Gastrocnemius medialis (tissue), 4 donors: ENCODE measurements at regions not wholly inside any gene's neighbourhood (a gene's known extent, or its start where the extent isn't known, plus 50 kb on each side); places are given as distances from the start of the nearest gene placed in this dataset.

Experiments used
- ATAC-seq, 2 donors: fragments of 150-250 bp; one replicate each; pipeline ENCODE4 v1.9.1; 2016
- DNase-seq, 2 donors: peaks; one replicate each; pipeline ENCODE4 v3.0.0-alpha.2; 2019
- H3K27ac ChIP-seq, 4 donors: fragments of 200-600 bp; sonication (generic); 1 replicate in 1 of 4; 2 replicates in 3 of 4; pipeline ENCODE4 v1.5.1; 2016 to 2018; ENCODE audit warnings: mild to moderate bottlenecking in 2 of 4, moderate library complexity in 1 of 4
- H3K27me3 ChIP-seq, 3 donors: fragments of 200-600 bp; sonication (generic) in 2 of 3; 1 replicate in 1 of 3; 2 replicates in 2 of 3; pipeline versions ENCODE4 v1.5.1 to v1.6.0; 2016 to 2019; ENCODE audit warnings: mild to moderate bottlenecking in 1 of 3, moderate library complexity in 1 of 3
- H3K36me3 ChIP-seq, 2 donors: fragments of 200-600 bp; sonication (generic) in 1 of 2; one replicate each; pipeline ENCODE4 v1.5.1; 2017 to 2018
- H3K4me1 ChIP-seq, 2 donors: fragments of 200-600 bp; sonication (generic) in 1 of 2; one replicate each; pipeline ENCODE4 v1.5.1; 2016 to 2017; ENCODE audit warnings: mild to moderate bottlenecking in 2 of 2
- H3K4me3 ChIP-seq, 4 donors: fragments of 200-600 bp; sonication (generic) in 3 of 4; 1 replicate in 1 of 4; 2 replicates in 3 of 4; pipeline ENCODE4 v1.5.1; 2016 to 2019; ENCODE audit warnings: mild to moderate bottlenecking in 2 of 4
- H3K9me3 ChIP-seq, 3 donors: fragments of 200-600 bp; sonication (generic) in 2 of 3; 1 replicate in 1 of 3; 2 replicates in 2 of 3; pipeline ENCODE4 v1.5.1; 2016 to 2019
- CTCF ChIP-seq, 5 experiments: fragments of 450-650 bp in 3 of 5; fragments of 200-600 bp in 2 of 5; sonication (generic) in 2 of 5; IDR thresholded peaks in 4 of 5; conservative IDR thresholded peaks in 1 of 5; 1 replicate in 4 of 5; 2 replicates in 1 of 5; pipeline ENCODE4 v1.5.1; 2016 to 2019; ENCODE audit warnings: antibody characterized with exemption in 5 of 5, mild to moderate bottlenecking in 3 of 5, moderate library complexity in 3 of 5
- POLR2A ChIP-seq, 2 donors: fragments of 450-650 bp; IDR thresholded peaks; one replicate each; pipeline ENCODE4 v1.6.1; 2017; ENCODE audit warnings: antibody characterized with exemption in 2 of 2, mild to moderate bottlenecking in 2 of 2, moderate library complexity in 2 of 2
- in situ Hi-C, 4 donors: fragments of 200-750 bp; cut with MboI; loops; one replicate each; pipeline versions ENCODE4 v1.15.0 to v1.8.0; 2017; ENCODE audit warnings: low sequenced_read_pairs in 4 of 4
- intact Hi-C: fragments of 100-400 bp; cut with DNase I; formaldehyde crosslinking; loops from one replicate; pipeline ENCODE4 v1.15.1; 2023; ENCODE audit warnings: low total_unique reads

- intact Hi-C loops (no loop called here), in situ Hi-C loops (no loop called here)
- H3K27ac ChIP-seq, result no peak overlapping the region
- no peaks in the 10 kb centered on the region for H3K9me3 ChIP-seq
- ATAC-seq (no peak), DNase-seq (no peak)
- no peaks in the 10 kb centered on the region for H3K27me3 ChIP-seq
- TF ChIP-seq CTCF (IDR thresholded peaks at IDR 0.05 in 4 of 5, conservative IDR thresholded peaks at IDR 0.05 in 1 of 5) (no peak), POLR2A (IDR thresholded peaks at IDR 0.05) (no peak)
- no peaks in the 10 kb centered on the region for H3K36me3 ChIP-seq
- no peak overlapping the region for H3K4me3 ChIP-seq
- H3K4me1 ChIP-seq, result no peaks in the 10 kb centered on the region
Observed at GRCh38 chrX:68908071-68908470, 79.2 kb downstream of the EFNB1 start.

GRCh38 chrX:68902706-68903504 is 74.1 kb downstream of the EFNB1 start:
- no peak for ATAC-seq
- intact Hi-C loops, result no loop called here
- Histone ChIP-seq H3K27ac (no peak overlapping the region), H3K4me1 (no peaks in the 10 kb centered on the region), H3K9me3 (no peaks in the 10 kb centered on the region), H3K36me3 (no peaks in the 10 kb centered on the region), H3K27me3 (no peaks in the 10 kb centered on the region), H3K4me3 (no peak overlapping the region)
- in situ Hi-C loops, result no loop called here
- no peak for DNase-seq
- no peak for TF ChIP-seq CTCF (IDR thresholded peaks at IDR 0.05 in 4 of 5, conservative IDR thresholded peaks at IDR 0.05 in 1 of 5)
- TF ChIP-seq POLR2A (IDR thresholded peaks at IDR 0.05), result no peak

- intact Hi-C loops (no loop called here), in situ Hi-C loops (no loop called here)
- no peak for ATAC-seq
- H3K36me3 ChIP-seq, result no peaks in the 10 kb centered on the region
- H3K27ac ChIP-seq, result no peak overlapping the region
- no peak overlapping the region for H3K4me3 ChIP-seq
- no peak for TF ChIP-seq POLR2A (IDR thresholded peaks at IDR 0.05)
- TF ChIP-seq CTCF (IDR thresholded peaks at IDR 0.05 in 4 of 5, conservative IDR thresholded peaks at IDR 0.05 in 1 of 5), result no peak
- H3K9me3 ChIP-seq, result no peaks in the 10 kb centered on the region
- no peaks in the 10 kb centered on the region for H3K27me3 ChIP-seq
- no peaks in the 10 kb centered on the region for H3K4me1 ChIP-seq
- DNase-seq, result no peak
Observed at GRCh38 chrX:68901519-68901918, 72.7 kb downstream of the EFNB1 start.

GRCh38 chrX:68898598-68898997 is 69.8 kb downstream of the EFNB1 start:
- in situ Hi-C loops, result no loop called here
- no peaks in the 10 kb centered on the region for H3K9me3 ChIP-seq
- no peak overlapping the region for H3K27ac ChIP-seq
- H3K4me3 ChIP-seq, result no peak overlapping the region
- H3K36me3 ChIP-seq, result no peaks in the 10 kb centered on the region
- no peak for DNase-seq
- ATAC-seq, result no peak
- intact Hi-C loops, result no loop called here
- H3K27me3 ChIP-seq, result no peaks in the 10 kb centered on the region
- TF ChIP-seq POLR2A (IDR thresholded peaks at IDR 0.05), result no peak
- TF ChIP-seq CTCF (IDR thresholded peaks at IDR 0.05 in 4 of 5, conservative IDR thresholded peaks at IDR 0.05 in 1 of 5), result no peak
- peaks cover 12 to 15% of the 10 kb centered on the region in 2 donors for H3K4me1 ChIP-seq
